ENCODE measurements at regions not wholly inside any gene's neighbourhood (a gene's known extent, or its start where the extent isn't known, plus 50 kb on each side); places are given as distances from the start of the nearest gene placed in this dataset.
A peak's percentile ranks its signal among the peaks of the same experiment; 100 is the strongest.

GRCh38 chr6:53413326-53413725, 64.6 kb upstream of the ELOVL5 start:
- DNase-seq: no peak

GRCh38 chr6:53412751-53413150, 64.0 kb upstream of the ELOVL5 start:
- DNase-seq: peak; percentile 19 to 49

- no peak for DNase-seq
These were observed 63.4 kb upstream of the ELOVL5 start for GRCh38 chr6:53412021-53412715.

GRCh38 chr6:53411451-53411850, 62.7 kb upstream of the ELOVL5 start:
- DNase-seq: no peak

DNA sequence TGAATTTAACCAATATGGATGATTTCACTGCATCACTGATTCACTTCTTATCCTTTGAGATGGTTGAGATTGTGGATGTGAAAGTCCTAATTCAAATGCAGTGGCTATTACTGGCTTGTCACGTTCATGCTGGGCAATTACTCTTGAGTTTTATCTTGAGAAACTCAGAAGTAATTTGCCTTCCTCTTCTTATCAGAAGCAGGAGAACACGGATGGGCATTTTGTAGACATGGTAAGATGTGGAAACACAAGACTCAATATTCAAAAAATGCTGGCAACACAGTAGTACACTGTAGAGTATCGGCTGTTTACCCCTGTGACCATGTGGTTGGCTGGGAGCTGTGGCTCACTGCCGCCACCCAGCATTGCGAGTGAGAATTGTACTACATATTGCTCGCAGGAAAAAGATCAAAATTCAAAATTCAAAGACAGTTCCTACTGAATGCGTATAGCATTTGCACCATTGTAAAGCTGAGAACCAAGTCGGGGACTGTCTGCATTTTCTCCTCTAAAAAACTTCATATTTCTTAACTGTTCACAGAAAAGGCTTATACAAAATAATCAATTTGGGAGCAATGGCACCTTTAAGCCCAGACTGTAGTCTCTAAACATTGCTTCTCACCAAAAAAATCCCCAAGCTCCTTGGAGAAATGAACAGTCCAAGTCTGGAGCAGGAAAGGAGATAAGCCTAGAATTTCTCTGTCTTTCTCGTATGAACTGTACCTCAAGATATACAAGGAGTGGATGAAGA, 61.9 kb upstream of the ELOVL5 start:
- peak; percentile 63 to 69 for DNase-seq

- DNase-seq: no peak
These were observed 60.1 kb upstream of the ELOVL5 start for GRCh38 chr6:53408826-53409225.

DNA sequence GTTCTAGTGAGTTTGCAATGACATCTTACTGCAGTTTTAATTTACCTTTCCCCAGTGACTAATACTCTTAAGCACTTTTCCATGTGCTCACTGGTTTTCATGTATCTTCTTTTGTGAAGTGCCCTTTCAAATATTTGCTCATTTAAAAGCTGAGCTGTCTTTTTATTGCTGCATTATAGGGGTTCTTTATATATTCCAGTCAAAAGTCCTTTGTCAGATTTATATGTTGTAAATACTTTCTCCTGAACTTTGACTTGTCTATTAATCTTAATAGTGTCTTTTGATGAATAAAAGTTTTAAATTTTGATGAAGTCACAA, 50.2 kb upstream of the ELOVL5 start:
- DNase-seq: no peak

- no peak for DNase-seq
These were observed 49.7 kb upstream of the ELOVL5 start for GRCh38 chr6:53398247-53399026.
